ENCODE measurements at regions not wholly inside any gene's neighbourhood (a gene's known extent, or its start where the extent isn't known, plus 50 kb on each side); places are given as distances from the start of the nearest gene placed in this dataset.

- Histone ChIP-seq H3K4me3 (ENCODE audit: low read length) (no peak overlapping the region), H3F3A (ENCODE audit: control insufficient read depth, insufficient read depth) (no peaks in the 10 kb centered on the region), H3K27me3 (ENCODE audit: control insufficient read depth, low read length) (no peaks in the 10 kb centered on the region), H3K27ac (ENCODE audit: low read depth, low read length) (no peak overlapping the region), H3K9me2 (replicated peaks; ENCODE audit: control insufficient read depth, low read length) (no peaks in the 10 kb centered on the region), H3K4me1 (ENCODE audit: control insufficient read depth, low read length) (no peaks in the 10 kb centered on the region), H4K20me1 (ENCODE audit: control insufficient read depth, insufficient read depth, low read depth, low read length) (no peaks in the 10 kb centered on the region), H3K79me2 (ENCODE audit: control insufficient read depth, low read length) (no peaks in the 10 kb centered on the region), H3K9me3 (ENCODE audit: control insufficient read depth, insufficient read depth, low read length) (no peaks in the 10 kb centered on the region), H3K36me3 (ENCODE audit: control insufficient read depth, low read length) (no peaks in the 10 kb centered on the region), H3K4me2 (ENCODE audit: low read length) (no peak overlapping the region)
- TF ChIP-seq EZH2phosphoT487 (IDR thresholded peaks at IDR 0.05; ENCODE audit: borderline replicate concordance, low read length), result no peak
- no peak for TF ChIP-seq CTCF (IDR thresholded peaks at IDR 0.05; ENCODE audit: low read depth, low read length, poor library complexity, severe bottlenecking)
These were observed 387.0 kb upstream of the NRP1 start for GRCh38 chr10:33721509-33721908.

- no peak for TF ChIP-seq CTCF (IDR thresholded peaks at IDR 0.05; ENCODE audit: low read depth, low read length, poor library complexity, severe bottlenecking)
- TF ChIP-seq EZH2phosphoT487 (IDR thresholded peaks at IDR 0.05; ENCODE audit: borderline replicate concordance, low read length), result no peak
- Histone ChIP-seq H3K79me2 (ENCODE audit: control insufficient read depth, low read length) (no peaks in the 10 kb centered on the region), H3K36me3 (ENCODE audit: control insufficient read depth, low read length) (no peaks in the 10 kb centered on the region), H4K20me1 (ENCODE audit: control insufficient read depth, insufficient read depth, low read depth, low read length) (no peaks in the 10 kb centered on the region), H3K9me3 (ENCODE audit: control insufficient read depth, insufficient read depth, low read length) (no peaks in the 10 kb centered on the region), H3F3A (ENCODE audit: control insufficient read depth, insufficient read depth) (no peaks in the 10 kb centered on the region), H3K4me3 (ENCODE audit: low read length) (no peak overlapping the region), H3K4me1 (ENCODE audit: control insufficient read depth, low read length) (no peaks in the 10 kb centered on the region), H3K4me2 (ENCODE audit: low read length) (no peak overlapping the region), H3K9me2 (replicated peaks; ENCODE audit: control insufficient read depth, low read length) (no peaks in the 10 kb centered on the region), H3K27ac (ENCODE audit: low read depth, low read length) (no peak overlapping the region), H3K27me3 (ENCODE audit: control insufficient read depth, low read length) (no peaks in the 10 kb centered on the region)
These were observed 385.7 kb upstream of the NRP1 start for GRCh38 chr10:33720161-33720560.

- no peaks in the 10 kb centered on the region for H3K27me3 ChIP-seq (ENCODE audit: control insufficient read depth, low read length)
- H3K9me3 ChIP-seq (ENCODE audit: control insufficient read depth, insufficient read depth, low read length), result no peaks in the 10 kb centered on the region
- TF ChIP-seq EZH2phosphoT487 (IDR thresholded peaks at IDR 0.05; ENCODE audit: borderline replicate concordance, low read length) (no peak), CTCF (IDR thresholded peaks at IDR 0.05; ENCODE audit: low read depth, low read length, poor library complexity, severe bottlenecking) (no peak)
- no peak overlapping the region for H3K27ac ChIP-seq (ENCODE audit: low read depth, low read length)
- no peaks in the 10 kb centered on the region for H3K9me2 ChIP-seq (replicated peaks; ENCODE audit: control insufficient read depth, low read length)
- H3K4me2 ChIP-seq (ENCODE audit: low read length), result no peak overlapping the region
- no peaks in the 10 kb centered on the region for H4K20me1 ChIP-seq (ENCODE audit: control insufficient read depth, insufficient read depth, low read depth, low read length)
- H3K79me2 ChIP-seq (ENCODE audit: control insufficient read depth, low read length), result no peaks in the 10 kb centered on the region
- no peaks in the 10 kb centered on the region for H3F3A ChIP-seq (ENCODE audit: control insufficient read depth, insufficient read depth)
- H3K36me3 ChIP-seq (ENCODE audit: control insufficient read depth, low read length), result no peaks in the 10 kb centered on the region
- no peaks in the 10 kb centered on the region for H3K4me1 ChIP-seq (ENCODE audit: control insufficient read depth, low read length)
- no peak overlapping the region for H3K4me3 ChIP-seq (ENCODE audit: low read length)
These were observed 384.7 kb upstream of the NRP1 start for GRCh38 chr10:33719005-33719703.
